ENCODE measurements at regions not wholly inside any gene's neighbourhood (a gene's known extent, or its start where the extent isn't known, plus 50 kb on each side); places are given as distances from the start of the nearest gene placed in this dataset.

GRCh38 chr5:25330721-25331120 lies 685.9 kb upstream of the CDH10 start:
- H2AFZ ChIP-seq (ENCODE audit: low read depth) = no peak overlapping the region
- no peaks in the 10 kb centered on the region for H3K9me3 ChIP-seq
- TF ChIP-seq CHD2 (IDR thresholded peaks at IDR 0.05; ENCODE audit: low read length, partially characterized antibody) (no peak), YY1 (IDR thresholded peaks at IDR 0.05; ENCODE audit: low read depth) (no peak)
- H3K4me3 ChIP-seq (ENCODE audit: low read depth in 2 of 2, low read length in 1 of 2) = no peak overlapping the region
- no peak for DNase-seq
- H3K4me2 ChIP-seq = no peak overlapping the region
- H3K9ac ChIP-seq = no peak overlapping the region
- WGBS (ENCODE audit: low lambda C conversion rate) = 6% methylated on average over 3 of the region's 3 CpGs
- H3F3A ChIP-seq (replicated peaks; ENCODE audit: insufficient read depth) = no peaks in the 10 kb centered on the region
- no peaks in the 10 kb centered on the region for H3K36me3 ChIP-seq (replicated peaks in 1 of 2; ENCODE audit: control insufficient read depth in 1 of 2, insufficient read depth in 2 of 2, low read length in 1 of 2)
- H3K79me2 ChIP-seq (ENCODE audit: insufficient read depth) = no peaks in the 10 kb centered on the region
- H3K27ac ChIP-seq (ENCODE audit: low read depth in 2 of 2, low read length in 1 of 2) = no peak overlapping the region
- no peaks in the 10 kb centered on the region for H3K4me1 ChIP-seq (ENCODE audit: control insufficient read depth in 1 of 2, insufficient read depth in 2 of 2, low read depth in 1 of 2, low read length in 1 of 2)
- no peaks in the 10 kb centered on the region for H4K20me1 ChIP-seq (ENCODE audit: insufficient read depth)
- H3K9me2 ChIP-seq = no peaks in the 10 kb centered on the region
- H3K27me3 ChIP-seq (ENCODE audit: insufficient read depth) = no peaks in the 10 kb centered on the region
- ChIA-PET CTCF (no interaction called here), POLR2A (no interaction called here)

DNA sequence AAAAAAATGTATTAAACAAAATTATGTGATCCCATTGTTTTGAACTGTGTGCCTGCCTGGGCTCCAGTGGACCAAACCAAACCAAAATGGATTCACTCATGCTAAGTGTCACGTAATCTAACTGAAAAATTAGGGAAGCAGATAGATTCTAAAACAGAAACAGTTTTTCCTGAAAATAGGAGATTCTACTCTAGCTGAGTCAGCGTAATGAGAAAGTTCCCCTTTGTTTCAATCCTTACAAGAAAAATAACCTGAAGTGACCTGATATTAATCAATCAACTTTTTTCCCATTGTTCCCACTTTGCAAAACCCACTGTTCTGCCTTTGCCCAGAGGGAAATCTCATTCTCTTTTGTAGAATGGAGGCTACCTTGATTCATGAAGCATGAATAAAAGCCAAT lies 682.4 kb upstream of the CDH10 start:
- POLR2A ChIA-PET = no interaction called here
- no peaks in the 10 kb centered on the region for H3K9me2 ChIP-seq
- CTCF ChIA-PET = no interaction called here
- H3F3A ChIP-seq (replicated peaks; ENCODE audit: insufficient read depth) = no peaks in the 10 kb centered on the region
- no peak overlapping the region for H3K4me3 ChIP-seq (ENCODE audit: low read depth in 2 of 2, low read length in 1 of 2)
- no peaks in the 10 kb centered on the region for H3K27me3 ChIP-seq (ENCODE audit: insufficient read depth)
- H3K4me1 ChIP-seq (ENCODE audit: control insufficient read depth in 1 of 2, insufficient read depth in 2 of 2, low read depth in 1 of 2, low read length in 1 of 2) = no peaks in the 10 kb centered on the region
- no peak overlapping the region for H3K27ac ChIP-seq (ENCODE audit: low read depth in 2 of 2, low read length in 1 of 2)
- no peaks in the 10 kb centered on the region for H4K20me1 ChIP-seq (ENCODE audit: insufficient read depth)
- no peak overlapping the region for H2AFZ ChIP-seq (ENCODE audit: low read depth)
- H3K9ac ChIP-seq = no peak overlapping the region
- no peaks in the 10 kb centered on the region for H3K36me3 ChIP-seq (replicated peaks in 1 of 2; ENCODE audit: control insufficient read depth in 1 of 2, insufficient read depth in 2 of 2, low read length in 1 of 2)
- no peaks in the 10 kb centered on the region for H3K9me3 ChIP-seq
- TF ChIP-seq SIN3A (IDR thresholded peaks at IDR 0.05; ENCODE audit: borderline replicate concordance, low read depth, low read length) (no peak), SMC3 (IDR thresholded peaks at IDR 0.05; ENCODE audit: low read depth, low read length) (no peak), RFX5 (IDR thresholded peaks at IDR 0.05; ENCODE audit: low read length) (no peak), YY1 (IDR thresholded peaks at IDR 0.05; ENCODE audit: low read depth) (no peak), IRF3 (IDR thresholded peaks at IDR 0.05; ENCODE audit: low read depth, low read length) (no peak), NRF1 (IDR thresholded peaks at IDR 0.05; ENCODE audit: low read depth, low read length) (no peak), FOXM1 (IDR thresholded peaks at IDR 0.05; ENCODE audit: low read depth) (no peak), RCOR1 (IDR thresholded peaks at IDR 0.05; ENCODE audit: low read length) (no peak), NFIC (IDR thresholded peaks at IDR 0.05; ENCODE audit: borderline replicate concordance) (no peak), GABPA (IDR thresholded peaks at IDR 0.05; ENCODE audit: low read depth) (no peak), MEF2A (IDR thresholded peaks at IDR 0.05; ENCODE audit: borderline replicate concordance, low read depth) (no peak), EP300 (IDR thresholded peaks at IDR 0.05; ENCODE audit: borderline replicate concordance in 1 of 2, low read depth in 1 of 2, low read length in 1 of 2) (no peak)
- TF ChIP-seq, protein P1, sequence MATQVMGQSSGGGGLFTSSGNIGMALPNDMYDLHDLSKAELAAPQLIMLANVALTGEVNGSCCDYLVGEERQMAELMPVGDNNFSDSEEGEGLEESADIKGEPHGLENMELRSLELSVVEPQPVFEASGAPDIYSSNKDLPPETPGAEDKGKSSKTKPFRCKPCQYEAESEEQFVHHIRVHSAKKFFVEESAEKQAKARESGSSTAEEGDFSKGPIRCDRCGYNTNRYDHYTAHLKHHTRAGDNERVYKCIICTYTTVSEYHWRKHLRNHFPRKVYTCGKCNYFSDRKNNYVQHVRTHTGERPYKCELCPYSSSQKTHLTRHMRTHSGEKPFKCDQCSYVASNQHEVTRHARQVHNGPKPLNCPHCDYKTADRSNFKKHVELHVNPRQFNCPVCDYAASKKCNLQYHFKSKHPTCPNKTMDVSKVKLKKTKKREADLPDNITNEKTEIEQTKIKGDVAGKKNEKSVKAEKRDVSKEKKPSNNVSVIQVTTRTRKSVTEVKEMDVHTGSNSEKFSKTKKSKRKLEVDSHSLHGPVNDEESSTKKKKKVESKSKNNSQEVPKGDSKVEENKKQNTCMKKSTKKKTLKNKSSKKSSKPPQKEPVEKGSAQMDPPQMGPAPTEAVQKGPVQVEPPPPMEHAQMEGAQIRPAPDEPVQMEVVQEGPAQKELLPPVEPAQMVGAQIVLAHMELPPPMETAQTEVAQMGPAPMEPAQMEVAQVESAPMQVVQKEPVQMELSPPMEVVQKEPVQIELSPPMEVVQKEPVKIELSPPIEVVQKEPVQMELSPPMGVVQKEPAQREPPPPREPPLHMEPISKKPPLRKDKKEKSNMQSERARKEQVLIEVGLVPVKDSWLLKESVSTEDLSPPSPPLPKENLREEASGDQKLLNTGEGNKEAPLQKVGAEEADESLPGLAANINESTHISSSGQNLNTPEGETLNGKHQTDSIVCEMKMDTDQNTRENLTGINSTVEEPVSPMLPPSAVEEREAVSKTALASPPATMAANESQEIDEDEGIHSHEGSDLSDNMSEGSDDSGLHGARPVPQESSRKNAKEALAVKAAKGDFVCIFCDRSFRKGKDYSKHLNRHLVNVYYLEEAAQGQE (IDR thresholded peaks at IDR 0.05; ENCODE audit: low read depth, low read length) = no peak
- TF ChIP-seq, protein P2, sequence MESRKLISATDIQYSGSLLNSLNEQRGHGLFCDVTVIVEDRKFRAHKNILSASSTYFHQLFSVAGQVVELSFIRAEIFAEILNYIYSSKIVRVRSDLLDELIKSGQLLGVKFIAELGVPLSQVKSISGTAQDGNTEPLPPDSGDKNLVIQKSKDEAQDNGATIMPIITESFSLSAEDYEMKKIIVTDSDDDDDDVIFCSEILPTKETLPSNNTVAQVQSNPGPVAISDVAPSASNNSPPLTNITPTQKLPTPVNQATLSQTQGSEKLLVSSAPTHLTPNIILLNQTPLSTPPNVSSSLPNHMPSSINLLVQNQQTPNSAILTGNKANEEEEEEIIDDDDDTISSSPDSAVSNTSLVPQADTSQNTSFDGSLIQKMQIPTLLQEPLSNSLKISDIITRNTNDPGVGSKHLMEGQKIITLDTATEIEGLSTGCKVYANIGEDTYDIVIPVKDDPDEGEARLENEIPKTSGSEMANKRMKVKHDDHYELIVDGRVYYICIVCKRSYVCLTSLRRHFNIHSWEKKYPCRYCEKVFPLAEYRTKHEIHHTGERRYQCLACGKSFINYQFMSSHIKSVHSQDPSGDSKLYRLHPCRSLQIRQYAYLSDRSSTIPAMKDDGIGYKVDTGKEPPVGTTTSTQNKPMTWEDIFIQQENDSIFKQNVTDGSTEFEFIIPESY (IDR thresholded peaks at IDR 0.05; ENCODE audit: borderline replicate concordance, low read depth) = no peak
- TF ChIP-seq, protein P3, sequence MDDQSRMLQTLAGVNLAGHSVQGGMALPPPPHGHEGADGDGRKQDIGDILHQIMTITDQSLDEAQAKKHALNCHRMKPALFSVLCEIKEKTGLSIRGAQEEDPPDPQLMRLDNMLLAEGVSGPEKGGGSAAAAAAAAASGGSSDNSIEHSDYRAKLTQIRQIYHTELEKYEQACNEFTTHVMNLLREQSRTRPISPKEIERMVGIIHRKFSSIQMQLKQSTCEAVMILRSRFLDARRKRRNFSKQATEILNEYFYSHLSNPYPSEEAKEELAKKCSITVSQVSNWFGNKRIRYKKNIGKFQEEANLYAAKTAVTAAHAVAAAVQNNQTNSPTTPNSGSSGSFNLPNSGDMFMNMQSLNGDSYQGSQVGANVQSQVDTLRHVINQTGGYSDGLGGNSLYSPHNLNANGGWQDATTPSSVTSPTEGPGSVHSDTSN (IDR thresholded peaks at IDR 0.05) = no peak
- DNase-seq = no peak
- no peaks in the 10 kb centered on the region for H3K79me2 ChIP-seq (ENCODE audit: insufficient read depth)
- H3K4me2 ChIP-seq = no peak overlapping the region
- 2% methylated on average over 2 of the region's 2 CpGs for WGBS (ENCODE audit: low lambda C conversion rate)

All from SK-N-SH (cell line).